ENCODE measurements at regions not wholly inside any gene's neighbourhood (a gene's known extent, or its start where the extent isn't known, plus 50 kb on each side); places are given as distances from the start of the nearest gene placed in this dataset.

- no peak for DNase-seq (ENCODE audit: low read depth in 2 of 3, low spot score in 2 of 3)
These were observed 50.2 kb upstream of the CTAGE1 start for GRCh38 chr18:22467760-22468553.

GRCh38 chr18:22468554-22468891 is 50.8 kb upstream of the CTAGE1 start:
- DNase-seq (ENCODE audit: low read depth in 2 of 3, low spot score in 2 of 3), result no peak

GRCh38 chr18:22469061-22469734 is 51.5 kb upstream of the CTAGE1 start:
- no peak for DNase-seq (ENCODE audit: low read depth in 2 of 3, low spot score in 2 of 3)

DNA sequence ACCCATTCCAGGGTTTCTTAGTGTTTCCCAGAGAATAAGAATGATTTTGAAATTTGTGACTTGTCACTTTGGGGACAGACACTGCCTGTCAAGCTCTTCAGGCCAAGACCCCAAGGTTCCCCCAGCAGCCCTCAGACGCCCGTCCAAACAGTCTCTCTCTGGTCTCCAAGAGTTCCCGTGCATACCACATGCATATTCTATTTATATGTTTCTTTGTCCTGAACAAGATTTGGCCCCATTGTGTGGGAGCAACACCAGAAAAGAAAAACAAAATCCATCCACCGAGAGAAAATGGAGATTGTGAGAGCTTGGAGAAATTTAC is 52.2 kb upstream of the CTAGE1 start:
- DNase-seq (ENCODE audit: low read depth in 2 of 3, low spot score in 2 of 3), result no peak

- no peak for DNase-seq (ENCODE audit: low read depth in 2 of 3, low spot score in 2 of 3)
These were observed 52.8 kb upstream of the CTAGE1 start for GRCh38 chr18:22470248-22471235.

DNA sequence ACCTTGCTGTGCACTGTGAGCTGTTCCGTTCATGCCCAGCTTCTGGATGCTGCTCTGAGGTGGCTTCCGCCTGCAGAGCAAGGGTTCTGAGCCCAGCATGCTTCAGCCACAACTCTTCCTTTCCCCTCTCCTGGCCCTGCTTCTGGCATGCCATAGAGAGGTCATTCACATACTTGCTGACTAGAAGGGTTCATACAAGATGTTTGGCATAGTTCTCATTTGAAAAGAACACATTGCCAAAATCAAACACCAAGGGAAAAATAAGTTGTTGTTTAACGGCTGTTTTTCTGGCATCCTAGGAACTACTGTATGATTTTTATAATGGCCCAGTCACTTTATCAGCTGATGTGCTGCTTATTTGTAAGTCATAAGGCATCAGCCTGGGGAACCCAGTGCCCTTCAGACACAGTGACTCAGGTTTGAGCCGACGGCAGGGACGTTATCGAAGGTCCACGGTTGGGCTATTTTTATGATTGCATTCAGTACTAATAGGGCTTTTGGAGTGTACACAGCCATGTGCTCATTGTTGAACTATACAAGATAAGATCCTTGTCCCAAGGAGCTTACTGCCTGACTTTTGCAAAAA is 53.9 kb upstream of the CTAGE1 start:
- DNase-seq (ENCODE audit: low read depth in 2 of 3, low spot score in 2 of 3), result no peak

DNA sequence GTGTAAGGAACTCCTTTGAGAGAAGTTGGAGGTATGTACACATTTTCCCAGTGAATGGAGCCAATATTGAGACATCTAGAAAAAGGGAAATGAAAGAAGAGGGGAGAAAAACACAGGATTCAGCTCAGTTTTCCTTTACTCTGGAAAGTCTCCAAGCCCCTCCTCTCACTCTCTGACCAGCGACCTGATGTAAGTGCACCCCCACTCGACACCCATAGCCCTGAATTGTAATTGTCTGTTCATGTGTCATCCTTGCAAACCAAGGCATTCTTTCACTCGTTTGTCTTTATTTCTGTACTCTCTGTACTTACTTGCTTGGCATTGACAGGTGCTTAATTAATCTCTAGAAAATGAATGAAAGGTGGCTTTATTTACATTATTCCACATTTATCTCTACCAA is 55.7 kb upstream of the CTAGE1 start:
- no peak for DNase-seq (ENCODE audit: low read depth in 2 of 3, low spot score in 2 of 3)

GRCh38 chr18:22475426-22476100 is 57.8 kb upstream of the CTAGE1 start:
- DNase-seq (ENCODE audit: low read depth in 2 of 3, low spot score in 2 of 3), result no peak

DNA sequence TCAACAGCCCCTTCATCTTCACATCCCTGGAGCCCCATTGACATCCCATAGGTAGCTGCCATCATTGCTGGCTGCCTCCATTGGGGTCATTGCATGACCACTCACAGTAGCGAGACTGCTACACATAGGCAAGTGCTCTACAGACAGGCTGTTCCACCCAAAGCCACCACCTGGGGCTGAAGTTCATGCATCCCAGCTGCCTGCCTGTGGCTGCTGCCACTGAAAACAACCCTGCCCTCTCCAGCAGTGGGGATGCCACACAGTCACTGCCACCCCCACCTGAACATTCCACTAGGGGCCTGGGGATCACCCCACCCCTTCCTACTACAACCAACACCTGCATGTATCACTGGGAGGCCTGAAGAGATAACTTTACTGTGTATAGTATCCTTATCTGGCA is 59.5 kb upstream of the CTAGE1 start:
- DNase-seq (ENCODE audit: low read depth in 2 of 3, low spot score in 2 of 3), result no peak

- no peak for DNase-seq (ENCODE audit: low read depth in 2 of 3, low spot score in 2 of 3)
These were observed 65.2 kb upstream of the CTAGE1 start for GRCh38 chr18:22482948-22483347.

DNA sequence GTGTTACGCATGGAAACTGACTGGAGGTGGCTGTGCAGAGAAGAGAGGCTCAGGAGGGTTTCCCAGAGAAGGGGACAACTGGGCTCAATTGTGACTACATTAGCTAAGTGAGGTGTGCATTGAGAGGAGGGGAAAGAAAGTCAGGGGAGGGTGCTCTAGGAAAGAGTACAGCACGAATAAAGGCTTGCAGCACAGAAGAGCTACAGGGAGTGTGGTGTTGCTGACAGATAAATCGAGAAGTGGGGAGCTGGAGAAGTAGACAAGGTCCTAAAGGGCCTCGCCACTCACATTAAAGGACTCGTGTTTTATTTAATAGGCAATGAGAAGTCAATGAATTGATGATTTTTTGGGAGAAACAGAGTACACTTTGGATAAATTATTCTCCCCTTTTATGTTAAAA is 65.7 kb upstream of the CTAGE1 start:
- DNase-seq (ENCODE audit: low read depth in 2 of 3, low spot score in 2 of 3), result no peak

DNA sequence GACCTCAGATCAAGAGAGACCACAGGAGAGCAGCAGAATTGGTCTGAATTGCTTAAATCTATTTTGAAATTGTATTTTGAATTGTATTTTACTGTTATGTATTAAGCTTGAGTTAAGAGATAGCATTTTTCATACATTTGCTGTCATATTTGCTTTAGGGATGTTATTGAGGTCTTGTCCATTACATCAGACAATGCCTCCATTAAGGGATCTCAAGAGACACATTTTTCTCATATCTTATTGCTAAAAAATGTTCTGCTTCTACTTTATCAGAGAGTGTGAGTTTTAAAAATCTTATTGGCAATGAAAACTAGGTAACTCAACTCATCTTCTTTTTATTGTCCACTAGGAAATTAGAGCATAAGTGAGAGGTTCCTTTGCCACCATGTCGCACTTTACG is 66.8 kb upstream of the CTAGE1 start:
- no peak for DNase-seq (ENCODE audit: low read depth in 2 of 3, low spot score in 2 of 3)

DNA sequence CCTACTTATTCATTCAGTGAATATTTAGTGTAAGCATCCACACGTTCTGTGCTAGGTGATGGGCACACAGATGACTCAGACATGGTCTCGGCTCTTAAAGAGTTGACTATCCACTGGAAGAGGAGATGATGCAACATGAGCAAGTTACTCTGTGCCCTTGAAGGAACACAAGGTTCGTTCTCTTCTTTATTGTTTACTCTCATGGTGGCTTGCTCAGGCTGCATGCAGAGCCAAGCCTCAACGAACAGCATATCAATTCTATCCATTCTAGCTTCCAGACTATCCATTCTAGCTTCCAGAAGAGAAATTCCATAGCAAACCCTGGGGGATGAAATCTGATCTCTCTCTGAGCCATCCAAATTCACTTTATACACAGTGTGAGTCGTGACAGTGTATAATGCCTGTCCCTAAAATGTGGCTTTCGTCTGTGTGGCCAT is 68.1 kb upstream of the CTAGE1 start:
- DNase-seq (ENCODE audit: low read depth in 2 of 3, low spot score in 2 of 3), result no peak

- DNase-seq (ENCODE audit: low read depth in 2 of 3, low spot score in 2 of 3), result no peak
These were observed 69.0 kb upstream of the CTAGE1 start for GRCh38 chr18:22486667-22487066.

DNA sequence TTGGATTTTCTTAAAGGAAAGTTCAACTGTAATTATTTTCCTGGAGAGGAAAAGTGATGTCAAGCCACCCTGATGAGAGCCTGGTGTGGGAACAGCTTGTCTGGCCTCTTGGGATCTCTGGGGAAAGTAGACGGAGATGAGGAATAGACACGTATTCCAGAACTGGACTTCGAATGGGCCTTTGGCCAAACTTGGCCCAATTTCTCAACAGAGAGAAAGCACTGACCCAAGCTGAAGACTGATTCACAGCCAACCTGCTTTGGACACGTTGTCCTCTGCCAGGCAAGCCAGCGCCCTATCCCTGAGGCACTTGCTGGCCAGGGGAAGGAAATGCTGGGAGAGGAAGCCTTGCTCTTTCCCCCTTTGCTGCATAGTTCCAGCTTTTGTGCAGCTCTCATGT is 70.8 kb upstream of the CTAGE1 start:
- DNase-seq (ENCODE audit: low read depth in 2 of 3, low spot score in 2 of 3), result no peak

DNA sequence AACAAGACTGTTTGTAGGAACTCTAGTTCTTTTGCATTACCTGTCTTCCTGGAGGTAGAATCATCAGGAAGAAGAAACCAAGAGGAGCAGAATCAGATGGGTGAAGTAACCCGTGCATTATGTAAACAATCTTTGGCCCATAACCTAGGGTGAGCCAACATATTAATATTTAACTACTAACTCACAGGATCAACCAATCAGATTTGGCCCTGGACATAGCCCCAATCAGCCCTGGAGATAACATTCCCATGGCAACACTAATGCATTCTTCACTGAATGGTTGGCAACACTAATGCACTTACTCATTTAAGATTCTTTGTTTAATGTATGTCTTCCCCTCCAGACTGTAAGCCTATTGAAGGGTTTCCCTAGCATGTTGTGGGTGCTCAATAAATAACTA is 72.0 kb upstream of the CTAGE1 start:
- no peak for DNase-seq (ENCODE audit: low read depth in 2 of 3, low spot score in 2 of 3)

- no peak for DNase-seq (ENCODE audit: low read depth in 2 of 3, low spot score in 2 of 3)
These were observed 72.7 kb upstream of the CTAGE1 start for GRCh38 chr18:22490429-22490846.

GRCh38 chr18:22493255-22493654 is 75.5 kb upstream of the CTAGE1 start:
- no peak for DNase-seq (ENCODE audit: low read depth in 2 of 3, low spot score in 2 of 3)

GRCh38 chr18:22493940-22494339 is 76.2 kb upstream of the CTAGE1 start:
- DNase-seq (ENCODE audit: low read depth in 2 of 3, low spot score in 2 of 3), result no peak

- DNase-seq (ENCODE audit: low read depth in 2 of 3, low spot score in 2 of 3), result no peak
These were observed 77.1 kb upstream of the CTAGE1 start for GRCh38 chr18:22494771-22495170.

DNA sequence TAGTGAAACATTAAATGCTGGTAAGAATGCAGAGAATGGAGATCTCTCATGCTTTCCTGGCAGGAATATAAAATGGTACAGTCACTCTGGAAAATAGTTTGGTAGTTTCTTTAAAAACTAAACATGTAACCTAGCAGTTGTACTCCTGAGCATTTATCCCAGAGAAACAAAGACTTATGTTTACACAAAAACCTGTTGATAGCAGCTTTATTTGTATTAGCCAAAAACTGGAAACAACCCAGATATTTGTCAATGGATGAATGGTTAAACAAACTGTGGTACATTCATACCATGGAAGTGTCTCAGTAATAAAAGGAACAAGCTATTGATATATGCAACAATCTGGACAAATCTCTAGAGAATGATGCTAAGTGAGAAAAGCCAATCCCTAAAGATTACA is 81.7 kb upstream of the CTAGE1 start:
- no peak for DNase-seq (ENCODE audit: low read depth in 2 of 3, low spot score in 2 of 3)
